Heart left ventricle (tissue), 13 donors: ENCODE measurements at regions not wholly inside any gene's neighbourhood (a gene's known extent, or its start where the extent isn't known, plus 50 kb on each side); places are given as distances from the start of the nearest gene placed in this dataset.

Experiments used
- POLR2A ChIP-seq, 2 donors: fragments of 450-650 bp; IDR thresholded peaks; one replicate each; pipeline ENCODE4 v1.6.1; 2017; ENCODE audit warnings: antibody characterized with exemption in 2 of 2, mild to moderate bottlenecking in 2 of 2, moderate library complexity in 2 of 2
- TF ChIP-seq, protein P1 (sequence below), 12 donors: fragments of 200-600 bp; sonication (generic) in 4 of 12; IDR thresholded peaks; one replicate each; pipeline versions ENCODE4 v1.5.0 to v1.8.0; 2018 to 2022; ENCODE audit warnings: antibody characterized with exemption in 12 of 12, mild to moderate bottlenecking in 5 of 12
- donor health status: ischemic (EF 13 %, LVEDD 7.1; RV severe dilation, severe dysfunction).
- donor health status: DM: no; HTN: yes; CAD: no.
- donor health status: DM: no; HTN: no; CAD: no.
- donor health status: ischemic (EF 25% LVEDD 6.9; RV normal size, moderate dysfunction).
- donor health status: ischemic (EF 25% LVEDD 5.7; RV mildly dilated, moderate dysfunction).
- donor health status: ischemic (EF 35%, LVEDD 5.7; RV mildly dilated, moderate dysfunction).
- donor health status: nonischemic (EF 11% LVEDD 7.7; RV severe dilation, severe dysfunction).
- donor health status: DM: yes; HTN: yes; CAD: no.
- donor health status: PGD.
- donor health status: ischemic (EF 29% LVEDD 5.4; RV normal size, mild dysfunction).
- donor health status: nonischemic (EF 23%, LVEDD 6.1; RV moderate dilation, normal function).

- TF ChIP-seq, protein P1, sequence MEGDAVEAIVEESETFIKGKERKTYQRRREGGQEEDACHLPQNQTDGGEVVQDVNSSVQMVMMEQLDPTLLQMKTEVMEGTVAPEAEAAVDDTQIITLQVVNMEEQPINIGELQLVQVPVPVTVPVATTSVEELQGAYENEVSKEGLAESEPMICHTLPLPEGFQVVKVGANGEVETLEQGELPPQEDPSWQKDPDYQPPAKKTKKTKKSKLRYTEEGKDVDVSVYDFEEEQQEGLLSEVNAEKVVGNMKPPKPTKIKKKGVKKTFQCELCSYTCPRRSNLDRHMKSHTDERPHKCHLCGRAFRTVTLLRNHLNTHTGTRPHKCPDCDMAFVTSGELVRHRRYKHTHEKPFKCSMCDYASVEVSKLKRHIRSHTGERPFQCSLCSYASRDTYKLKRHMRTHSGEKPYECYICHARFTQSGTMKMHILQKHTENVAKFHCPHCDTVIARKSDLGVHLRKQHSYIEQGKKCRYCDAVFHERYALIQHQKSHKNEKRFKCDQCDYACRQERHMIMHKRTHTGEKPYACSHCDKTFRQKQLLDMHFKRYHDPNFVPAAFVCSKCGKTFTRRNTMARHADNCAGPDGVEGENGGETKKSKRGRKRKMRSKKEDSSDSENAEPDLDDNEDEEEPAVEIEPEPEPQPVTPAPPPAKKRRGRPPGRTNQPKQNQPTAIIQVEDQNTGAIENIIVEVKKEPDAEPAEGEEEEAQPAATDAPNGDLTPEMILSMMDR (IDR thresholded peaks at IDR 0.05), result no peak
- TF ChIP-seq POLR2A (IDR thresholded peaks at IDR 0.05), result no peak
Measured at GRCh38 chrY:8705636-8706300, 631.5 kb upstream of the TSPY4 start.
